ENCODE measurements at regions not wholly inside any gene's neighbourhood (a gene's known extent, or its start where the extent isn't known, plus 50 kb on each side); places are given as distances from the start of the nearest gene placed in this dataset.

- TF ChIP-seq EZH2phosphoT487 (IDR thresholded peaks at IDR 0.05; ENCODE audit: insufficient read depth, low read depth) (no peak), EZH2 (IDR thresholded peaks at IDR 0.05; ENCODE audit: insufficient read depth, poor library complexity, severe bottlenecking) (no peak)
Observed at GRCh38 chr21:32083197-32083596, 195.7 kb downstream of the MIS18A start.
